Umbilical cord (tissue), 1 donor: ENCODE measurements at regions not wholly inside any gene's neighbourhood (a gene's known extent, or its start where the extent isn't known, plus 50 kb on each side); places are given as distances from the start of the nearest gene placed in this dataset.

Experiments used
- DNase-seq: peaks from one replicate; pipeline ENCODE4 v3.0.0-alpha.2; 2015; ENCODE audit warnings: low spot score

DNA sequence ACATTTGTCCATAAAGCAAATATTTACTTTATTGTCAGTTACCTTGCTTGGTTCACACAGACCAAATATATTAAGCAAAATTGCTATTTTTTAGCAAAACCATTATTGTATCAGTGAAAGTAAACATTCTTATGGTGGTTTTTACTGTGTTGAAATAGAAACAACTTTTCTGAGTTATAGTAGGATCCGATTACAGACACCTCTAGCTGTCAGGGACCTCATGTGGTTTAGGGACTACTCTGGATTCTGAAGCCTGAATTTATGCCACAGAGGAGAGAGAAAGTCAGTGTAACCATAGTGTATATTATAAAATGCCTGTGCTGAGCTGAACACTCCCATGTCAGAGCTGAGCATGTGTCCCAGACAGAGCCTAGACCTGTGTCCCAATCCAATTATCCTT is 287.5 kb downstream of the FLRT2 start:
- no peak for DNase-seq

DNA sequence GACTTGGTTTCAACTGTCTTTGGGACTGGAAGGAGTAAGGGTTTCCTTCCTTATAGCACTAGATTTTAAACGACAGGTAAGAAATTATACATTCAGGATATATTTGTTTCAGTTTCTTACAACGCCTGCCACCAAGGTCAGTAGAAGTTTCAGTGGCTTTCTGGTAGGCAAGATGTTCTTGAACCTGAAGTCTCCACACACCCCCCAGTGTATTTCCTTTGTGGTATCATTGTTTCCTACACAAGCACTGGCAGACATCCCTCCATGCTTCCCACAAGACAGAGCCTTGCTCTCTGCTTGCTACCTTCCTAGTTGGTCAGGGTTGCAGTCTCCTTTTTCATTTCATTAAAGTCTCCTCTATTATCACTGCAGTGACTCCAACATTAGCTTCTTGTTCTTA is 283.1 kb downstream of the FLRT2 start:
- DNase-seq, result no peak

DNA sequence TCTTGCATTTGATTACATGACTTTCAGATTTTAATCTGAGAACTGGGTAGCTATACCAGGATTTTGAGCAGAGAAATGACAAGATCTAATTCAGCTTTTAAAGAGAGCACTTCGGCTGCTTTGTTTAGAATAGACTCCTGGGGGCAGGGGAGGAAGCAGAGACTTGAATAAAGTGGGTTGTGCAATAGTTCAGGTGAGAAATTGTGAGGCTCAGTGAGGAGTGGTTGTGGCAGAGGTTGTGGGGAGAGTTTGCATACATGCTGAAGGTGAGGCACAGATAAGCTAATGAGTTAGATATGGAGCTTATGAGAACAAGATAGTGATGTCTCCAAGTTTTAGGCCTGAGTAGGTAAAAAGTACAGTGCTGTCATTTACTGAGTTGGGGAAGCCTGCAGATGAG is 281.4 kb downstream of the FLRT2 start:
- DNase-seq, result no peak

DNA sequence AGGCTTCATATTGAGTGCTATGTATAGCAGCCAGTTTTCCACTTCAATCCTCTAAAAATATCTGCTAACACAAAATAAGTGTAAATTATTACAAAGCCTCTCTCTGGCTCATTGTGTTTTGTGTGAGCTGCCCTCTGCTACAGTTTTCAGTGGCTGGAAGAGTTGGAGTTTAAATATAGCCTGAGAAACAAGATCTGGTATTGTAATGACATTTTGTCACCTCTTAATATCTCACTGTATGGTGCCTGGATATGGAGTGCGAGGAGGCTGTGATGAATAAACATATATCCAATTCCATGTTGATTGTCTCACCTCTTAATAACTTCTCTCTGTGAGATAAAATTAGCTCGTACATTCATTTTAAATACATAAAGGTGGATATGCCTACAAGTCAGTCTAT is 269.7 kb downstream of the FLRT2 start:
- no peak for DNase-seq

DNA sequence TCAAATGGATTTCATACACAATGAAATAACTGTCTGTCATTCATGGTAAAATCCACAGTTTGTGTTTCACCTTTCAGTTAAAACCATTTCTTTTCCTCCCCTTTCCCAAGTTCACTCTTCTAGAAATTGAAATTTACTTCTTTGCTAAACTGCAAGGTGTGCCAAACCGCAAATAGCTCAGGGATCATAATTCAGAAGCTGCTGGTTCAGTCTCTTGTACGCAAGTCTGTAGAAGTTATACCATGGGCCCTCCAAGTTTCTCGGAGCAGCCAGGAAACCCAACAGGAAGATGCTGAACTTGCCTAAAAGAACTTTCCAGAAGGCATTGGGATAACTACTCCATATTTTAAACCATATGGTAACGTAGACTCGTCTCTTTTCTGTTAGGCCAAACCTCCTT is 268.9 kb downstream of the FLRT2 start:
- no peak for DNase-seq

DNA sequence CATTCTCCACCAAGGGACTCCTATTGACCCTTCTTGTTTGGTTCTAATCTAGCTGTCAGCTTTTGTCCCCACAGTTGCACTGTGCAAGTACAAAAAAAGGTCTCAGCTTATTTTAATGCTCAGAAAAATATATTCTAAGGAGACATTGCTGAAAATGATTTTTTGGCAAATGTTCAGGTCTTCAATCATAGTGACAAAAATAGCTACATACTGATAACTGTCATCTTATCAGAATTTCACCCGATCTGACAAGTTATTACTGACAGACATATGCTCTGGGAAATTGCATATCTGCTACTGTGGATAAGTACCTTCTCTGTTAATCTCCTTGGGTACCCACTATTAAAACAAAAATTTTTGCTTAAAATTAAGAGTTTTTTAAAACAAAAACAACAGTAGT is 263.6 kb downstream of the FLRT2 start:
- no peak for DNase-seq

DNA sequence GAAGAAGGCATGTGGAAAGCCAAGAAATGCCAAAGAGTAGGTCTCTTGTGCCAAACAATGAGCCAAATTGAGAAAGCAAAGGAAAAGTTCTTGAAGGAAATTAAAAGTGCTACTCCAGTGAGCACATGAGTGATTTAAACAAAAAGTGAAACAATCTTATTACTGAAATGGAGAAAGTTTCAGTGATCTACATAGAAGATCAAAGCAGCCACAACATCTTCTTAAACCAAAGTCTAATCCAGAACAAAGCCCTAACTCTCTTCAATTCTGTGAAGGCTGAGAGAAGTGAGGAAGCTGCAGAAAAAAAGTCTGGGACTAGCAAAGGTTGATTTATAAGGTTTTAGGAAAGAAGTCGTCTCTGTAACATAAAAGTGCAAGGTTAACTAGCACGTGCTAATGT is 259.6 kb downstream of the FLRT2 start:
- DNase-seq, result no peak

DNA sequence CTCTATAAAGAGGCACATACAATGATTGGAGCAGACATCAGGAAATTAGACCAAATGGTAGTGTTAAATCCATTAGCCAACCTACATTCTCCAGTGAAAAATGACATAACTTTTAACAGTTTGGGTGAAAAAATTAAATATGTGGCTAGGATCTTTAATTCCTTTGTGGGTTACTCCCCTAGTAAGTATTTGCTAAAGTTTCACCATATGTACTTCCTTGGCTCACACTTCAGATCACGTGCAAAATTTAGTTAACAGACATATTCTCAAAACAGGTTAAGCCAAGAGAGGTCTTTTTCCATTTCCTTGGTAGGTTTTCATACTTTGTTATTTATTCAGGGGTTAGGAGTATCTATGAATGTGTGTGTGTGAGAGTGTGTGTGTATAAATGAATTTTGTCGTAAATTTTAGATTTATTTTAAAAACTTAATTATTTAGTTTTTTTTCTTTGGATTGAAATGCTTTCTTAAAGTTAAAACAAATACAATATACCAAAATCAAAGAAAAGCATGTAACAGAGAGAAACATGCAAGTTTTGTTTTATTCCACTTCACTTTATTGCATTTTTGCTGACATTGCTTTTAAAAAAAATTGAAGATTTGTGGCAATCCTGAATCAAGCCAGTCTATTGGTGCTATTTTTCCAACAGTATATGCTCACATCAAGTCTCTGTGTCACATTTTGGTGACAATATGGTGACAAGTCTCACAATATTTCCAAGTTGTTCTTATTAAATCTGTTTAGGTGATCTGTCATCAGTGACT is 258.7 kb downstream of the FLRT2 start:
- no peak for DNase-seq

DNA sequence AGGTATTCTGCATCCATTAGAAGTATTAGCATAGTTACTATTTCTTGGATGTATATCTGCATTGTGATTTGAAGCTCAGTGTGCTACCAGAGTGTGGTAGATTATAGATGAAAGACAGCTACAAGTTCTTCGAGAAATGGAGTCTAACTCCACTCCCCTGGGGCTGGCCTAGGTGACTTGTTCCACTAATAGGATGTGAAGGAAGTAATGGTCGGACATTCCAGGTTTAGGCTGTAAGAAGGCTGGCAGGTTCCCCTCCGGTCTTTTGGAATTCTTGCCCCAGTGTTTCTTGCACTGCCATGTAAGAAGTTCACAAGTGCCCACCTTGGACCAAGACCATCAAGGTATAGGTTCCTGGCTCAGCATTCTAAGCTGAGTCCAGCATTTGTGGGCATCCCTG is 236.4 kb downstream of the FLRT2 start:
- no peak for DNase-seq

DNA sequence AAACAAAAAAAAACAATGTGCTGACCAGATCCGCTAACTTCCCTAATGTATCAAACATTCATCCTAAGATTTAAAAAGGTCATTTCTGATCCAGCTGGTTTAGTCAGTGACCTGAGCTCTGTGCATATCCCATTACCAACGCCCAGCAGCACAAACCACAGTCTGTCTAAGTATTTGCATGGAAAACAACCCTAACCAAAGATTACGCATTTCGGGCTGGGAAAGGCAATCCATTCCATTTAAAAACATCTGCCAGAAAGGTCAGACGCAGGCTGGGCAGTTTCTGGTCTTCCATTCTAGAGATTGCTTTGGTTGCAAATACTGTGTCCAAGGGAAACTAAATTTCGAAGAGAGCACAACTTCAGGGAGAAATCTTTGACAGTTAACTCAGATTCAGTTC is 234.9 kb downstream of the FLRT2 start:
- no peak for DNase-seq

DNA sequence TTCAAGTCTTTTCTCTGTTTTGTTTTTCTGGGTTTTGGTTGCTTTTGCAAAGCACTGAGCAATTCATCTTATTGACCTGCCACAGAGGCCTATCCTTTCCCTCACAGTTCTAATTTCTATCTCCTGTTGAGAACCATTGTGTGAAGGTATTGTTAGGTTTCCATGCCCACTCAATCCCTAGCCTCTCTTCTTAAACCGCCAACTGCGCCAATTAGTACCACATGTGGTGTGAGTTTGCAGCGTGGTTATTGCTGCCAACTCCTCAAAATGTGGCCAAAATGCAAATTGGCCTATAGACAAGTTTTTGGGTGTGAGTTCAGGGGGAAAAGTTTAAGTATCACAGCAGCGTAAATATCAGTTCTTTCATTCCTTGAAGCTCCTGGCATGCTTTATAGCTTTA is 232.6 kb downstream of the FLRT2 start:
- no peak for DNase-seq

DNA sequence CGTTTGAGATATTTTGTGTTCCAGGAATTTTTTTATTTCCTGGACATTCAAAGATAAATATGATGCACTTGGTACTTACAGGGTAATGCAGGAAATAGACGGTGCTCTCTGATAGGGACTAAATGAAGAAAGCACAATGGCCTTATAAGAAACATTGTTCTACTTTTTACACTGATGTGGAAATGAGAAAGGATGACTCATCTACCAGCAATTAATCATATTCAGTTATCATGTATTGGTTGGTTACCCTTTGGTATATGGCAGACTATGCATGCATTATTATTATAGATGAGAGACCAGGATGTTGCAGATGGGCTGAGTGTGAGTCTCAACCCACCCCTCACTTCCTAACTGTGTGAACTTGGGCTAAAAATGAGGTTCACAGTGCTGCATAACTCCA is 222.2 kb downstream of the FLRT2 start:
- no peak for DNase-seq

DNA sequence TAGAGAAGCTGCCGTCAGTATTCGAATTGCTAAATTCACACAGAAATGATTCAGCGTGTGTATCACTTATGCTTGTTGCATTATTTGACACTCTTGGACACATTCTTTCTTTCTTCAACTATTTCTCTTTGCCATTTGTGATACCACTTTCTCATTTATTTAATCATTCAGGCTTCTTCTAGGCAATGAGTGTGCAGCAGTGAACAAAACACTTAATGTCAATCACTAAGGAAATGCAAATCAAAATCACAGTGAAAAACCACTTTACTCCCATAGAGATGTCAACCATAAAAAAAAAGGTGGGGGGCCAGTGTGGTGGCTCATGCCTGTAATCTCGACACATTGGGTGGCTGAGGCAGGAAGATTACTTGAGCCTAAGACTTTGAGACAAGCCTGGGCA is 214.6 kb downstream of the FLRT2 start:
- DNase-seq, result no peak

DNA sequence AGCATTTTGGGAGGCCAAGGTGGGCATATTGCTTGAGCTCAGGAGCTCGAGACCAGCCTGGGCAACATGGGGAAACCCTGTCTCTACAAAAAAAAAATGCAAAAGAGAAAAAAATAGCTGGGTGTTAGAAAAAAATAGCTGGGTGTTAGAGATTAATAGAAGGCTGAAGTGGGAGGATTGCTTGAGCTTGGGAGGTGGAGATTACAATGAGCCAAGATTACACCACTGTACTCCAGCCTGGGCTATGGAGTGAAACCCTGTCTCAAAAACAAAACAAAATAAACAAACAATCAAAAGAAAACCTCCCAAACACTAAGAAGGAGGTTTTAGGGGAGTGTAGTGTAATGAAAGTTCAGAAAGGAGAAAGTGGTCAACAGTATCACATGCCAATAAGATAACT is 202.1 kb downstream of the FLRT2 start:
- no peak for DNase-seq

DNA sequence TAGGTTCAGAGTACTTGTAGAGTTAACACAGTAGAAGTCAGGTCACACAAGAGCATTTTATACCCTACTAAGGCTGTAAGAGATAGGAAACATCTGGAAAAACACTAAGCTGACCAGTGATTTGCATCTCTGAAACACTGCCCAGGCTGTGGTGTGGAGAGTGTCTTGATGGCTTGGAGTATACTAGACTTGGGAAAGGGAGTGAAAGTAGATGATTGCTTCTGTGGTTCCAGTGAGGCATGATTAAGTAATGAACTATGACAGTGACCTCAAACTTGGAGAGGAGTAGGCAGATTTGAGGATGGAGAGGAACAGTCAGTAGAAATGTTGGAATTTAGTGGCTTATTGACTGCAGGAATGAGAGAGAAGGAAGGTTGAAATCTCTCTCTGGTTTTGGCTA is 201.2 kb downstream of the FLRT2 start:
- peak; percentile 89 for DNase-seq

DNA sequence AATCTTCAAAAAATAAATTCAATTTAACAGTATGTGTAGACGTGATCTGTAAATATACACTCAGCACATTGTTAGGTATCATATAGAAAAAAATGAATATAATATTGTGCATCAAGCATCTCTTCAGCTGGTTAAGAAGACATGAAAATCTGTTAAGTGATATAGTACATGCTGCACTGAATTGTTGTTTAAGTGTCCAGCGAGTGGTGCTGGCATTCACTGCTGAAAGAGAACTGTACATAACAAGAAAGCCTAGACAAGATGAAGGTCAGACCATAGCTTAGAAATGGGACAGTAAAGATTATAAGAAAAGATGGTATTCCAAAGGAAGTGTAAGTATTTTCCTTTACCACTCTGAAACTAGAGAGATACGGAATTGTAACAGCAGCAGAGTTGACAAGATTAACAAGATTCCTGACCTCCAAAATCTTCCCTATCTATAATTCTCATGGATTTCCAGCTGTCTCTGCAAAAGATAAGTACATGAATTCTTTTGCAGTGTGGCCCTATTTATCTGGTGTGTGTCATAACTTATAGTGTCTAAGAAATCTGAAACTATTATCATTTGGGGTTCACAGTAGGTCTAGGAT is 198.6 kb downstream of the FLRT2 start:
- DNase-seq, result peak; percentile 65

DNA sequence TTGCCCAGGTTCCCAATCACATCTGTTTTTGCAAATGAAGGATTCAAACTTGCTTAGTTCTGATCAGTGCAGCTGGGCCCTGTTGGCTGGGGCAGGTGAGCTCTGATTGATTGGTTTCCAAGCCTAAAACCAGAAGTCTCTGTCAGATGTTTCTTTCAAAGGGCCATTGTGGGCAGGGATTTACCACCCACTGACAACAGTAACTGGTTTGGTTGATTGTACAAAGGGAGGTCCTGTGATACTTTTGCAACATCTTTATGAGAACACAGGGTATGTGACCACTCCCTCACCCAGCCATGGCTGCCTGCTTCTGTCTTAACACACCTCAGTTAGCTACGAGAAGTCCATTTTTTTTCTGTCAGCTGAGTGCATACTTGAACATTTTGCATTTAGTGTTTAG is 184.1 kb downstream of the FLRT2 start:
- no peak for DNase-seq

DNA sequence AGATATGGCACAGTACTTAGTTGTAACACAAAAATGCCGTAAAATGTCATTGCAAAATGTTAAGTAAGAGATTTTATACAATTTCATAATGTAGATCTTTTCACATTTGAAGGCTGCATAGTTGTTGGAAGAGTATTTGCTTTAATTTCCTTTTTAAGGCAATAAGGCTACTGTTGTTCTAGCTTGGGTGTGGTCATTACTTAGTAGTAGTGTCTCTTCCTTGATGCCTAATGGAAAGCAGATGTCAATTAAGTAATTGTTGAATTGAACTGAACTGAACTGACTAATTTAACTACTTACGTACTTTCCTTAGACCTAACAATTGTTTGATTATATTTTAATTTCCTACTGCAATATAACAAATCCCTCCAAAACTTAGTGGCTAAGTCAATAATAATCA is 181.7 kb downstream of the FLRT2 start:
- DNase-seq, result no peak
